ENCODE measurements at regions not wholly inside any gene's neighbourhood (a gene's known extent, or its start where the extent isn't known, plus 50 kb on each side); places are given as distances from the start of the nearest gene placed in this dataset.

DNA sequence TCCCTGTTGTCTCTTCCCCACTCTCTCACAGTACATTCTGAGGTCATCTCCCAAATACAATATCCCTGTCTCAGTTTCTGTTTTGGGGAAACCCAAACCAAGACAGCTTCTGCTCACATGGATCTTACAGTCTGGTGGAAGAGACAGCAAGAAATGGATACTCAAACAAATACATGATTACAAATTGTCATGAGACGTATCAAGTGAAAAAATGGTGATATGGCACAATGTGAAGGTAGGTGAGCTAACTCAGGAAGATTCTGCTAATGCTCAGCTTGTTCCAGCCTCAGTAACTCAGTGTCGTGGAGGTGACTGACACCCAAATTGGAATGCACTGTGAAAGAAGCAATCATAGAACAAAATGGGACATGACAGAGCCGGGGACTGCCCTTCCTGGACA, 68.3 kb downstream of the CHST1 start:
- intact Hi-C loops (cut with DNase I; ENCODE audit: low total_unique reads), result no loop called here
- no peak for DNase-seq
- Histone ChIP-seq H3K27ac (no peak overlapping the region), H3K27me3 (peaks cover 0 to 61% (median 0%) of the 10 kb centered on the region in 3 donors), H3K4me3 (no peak overlapping the region), H3K9me3 (peaks cover 0 to 8% (median 4%) of the 10 kb centered on the region in 4 donors), H3K4me1 (no peaks in the 10 kb centered on the region), H3K36me3 (no peaks in the 10 kb centered on the region)
- TF ChIP-seq, protein P1, sequence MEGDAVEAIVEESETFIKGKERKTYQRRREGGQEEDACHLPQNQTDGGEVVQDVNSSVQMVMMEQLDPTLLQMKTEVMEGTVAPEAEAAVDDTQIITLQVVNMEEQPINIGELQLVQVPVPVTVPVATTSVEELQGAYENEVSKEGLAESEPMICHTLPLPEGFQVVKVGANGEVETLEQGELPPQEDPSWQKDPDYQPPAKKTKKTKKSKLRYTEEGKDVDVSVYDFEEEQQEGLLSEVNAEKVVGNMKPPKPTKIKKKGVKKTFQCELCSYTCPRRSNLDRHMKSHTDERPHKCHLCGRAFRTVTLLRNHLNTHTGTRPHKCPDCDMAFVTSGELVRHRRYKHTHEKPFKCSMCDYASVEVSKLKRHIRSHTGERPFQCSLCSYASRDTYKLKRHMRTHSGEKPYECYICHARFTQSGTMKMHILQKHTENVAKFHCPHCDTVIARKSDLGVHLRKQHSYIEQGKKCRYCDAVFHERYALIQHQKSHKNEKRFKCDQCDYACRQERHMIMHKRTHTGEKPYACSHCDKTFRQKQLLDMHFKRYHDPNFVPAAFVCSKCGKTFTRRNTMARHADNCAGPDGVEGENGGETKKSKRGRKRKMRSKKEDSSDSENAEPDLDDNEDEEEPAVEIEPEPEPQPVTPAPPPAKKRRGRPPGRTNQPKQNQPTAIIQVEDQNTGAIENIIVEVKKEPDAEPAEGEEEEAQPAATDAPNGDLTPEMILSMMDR (IDR thresholded peaks at IDR 0.05), result no peak
- TF ChIP-seq EP300 (IDR thresholded peaks at IDR 0.05) (no peak), POLR2AphosphoS5 (IDR thresholded peaks at IDR 0.05) (no peak), POLR2A (IDR thresholded peaks at IDR 0.05) (no peak)
- 66 to 81% (median 71%) methylated on average over 3 of the region's 3 CpGs for WGBS, 5 donors

DNA sequence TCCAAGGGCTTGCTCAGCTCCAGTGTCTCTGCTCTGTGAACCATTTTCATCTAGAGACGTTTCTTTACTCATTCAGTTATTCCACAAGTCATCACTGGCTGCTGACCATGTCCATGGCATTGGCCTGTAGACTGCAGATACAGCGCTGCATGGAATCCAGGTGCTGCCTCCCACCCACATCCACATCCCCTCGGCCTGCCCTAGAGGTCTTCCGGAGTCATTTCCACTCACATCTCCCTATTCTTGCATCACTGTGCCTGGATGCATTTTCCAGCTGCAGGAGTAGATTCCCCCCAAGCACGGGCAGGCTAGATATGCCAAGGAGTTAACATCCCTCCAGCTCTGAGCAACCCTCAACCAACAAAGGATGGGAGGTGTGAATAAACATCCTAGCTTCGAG, 68.9 kb downstream of the CHST1 start:
- TF ChIP-seq POLR2AphosphoS5 (IDR thresholded peaks at IDR 0.05), result no peak
- no peak for TF ChIP-seq EP300 (IDR thresholded peaks at IDR 0.05)
- TF ChIP-seq POLR2A (IDR thresholded peaks at IDR 0.05), result no peak
- TF ChIP-seq, protein P1 (IDR thresholded peaks at IDR 0.05), result no peak
- intact Hi-C loops (cut with DNase I; ENCODE audit: low total_unique reads), result no loop called here
- Histone ChIP-seq H3K27ac (no peak overlapping the region), H3K36me3 (no peaks in the 10 kb centered on the region), H3K9me3 (peaks cover 0 to 8% (median 4%) of the 10 kb centered on the region in 4 donors), H3K4me1 (no peaks in the 10 kb centered on the region), H3K4me3 (no peak overlapping the region), H3K27me3 (peaks cover 0 to 61% (median 0%) of the 10 kb centered on the region in 3 donors)
- DNase-seq, result no peak
- 57 to 68% (median 65%) methylated on average over 6 of the region's 6 CpGs for WGBS, 5 donors

DNA sequence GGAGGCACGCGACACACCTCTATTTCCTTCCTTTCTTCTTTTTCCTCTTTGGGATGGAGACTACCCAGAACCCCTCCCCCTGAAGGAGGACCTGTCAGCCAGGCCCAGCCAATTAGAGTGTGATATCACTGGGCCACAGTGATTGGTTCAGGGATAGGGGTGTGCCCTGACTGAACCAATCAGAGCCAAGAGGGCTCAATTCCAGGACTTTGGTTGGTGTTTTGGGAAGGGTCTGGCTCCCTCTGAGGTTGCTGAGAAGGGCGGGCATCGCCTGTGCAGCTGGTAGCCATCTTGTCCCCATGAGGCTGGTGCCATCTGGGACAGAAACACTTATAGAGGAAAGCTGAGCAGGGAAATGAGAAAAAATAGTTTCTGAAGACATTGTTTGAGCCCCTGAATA, 71.4 kb downstream of the CHST1 start:
- H3K9me3 ChIP-seq, result no peaks in the 10 kb centered on the region
- no peak overlapping the region for H3K4me3 ChIP-seq
- TF ChIP-seq POLR2A (IDR thresholded peaks at IDR 0.05) (no peak), EP300 (IDR thresholded peaks at IDR 0.05) (no peak), POLR2AphosphoS5 (IDR thresholded peaks at IDR 0.05) (no peak)
- TF ChIP-seq, protein P1 (IDR thresholded peaks at IDR 0.05), result no peak
- H3K4me1 ChIP-seq, result no peaks in the 10 kb centered on the region
- DNase-seq, result no peak
- peaks cover 0 to 51% (median 0%) of the 10 kb centered on the region in 3 donors for H3K27me3 ChIP-seq
- intact Hi-C loops (cut with DNase I; ENCODE audit: low total_unique reads), result no loop called here
- H3K36me3 ChIP-seq, result no peaks in the 10 kb centered on the region
- WGBS, 5 donors, result 72 to 93% (median 91%) methylated on average over 4 of the region's 4 CpGs
- H3K27ac ChIP-seq, result no peak overlapping the region

DNA sequence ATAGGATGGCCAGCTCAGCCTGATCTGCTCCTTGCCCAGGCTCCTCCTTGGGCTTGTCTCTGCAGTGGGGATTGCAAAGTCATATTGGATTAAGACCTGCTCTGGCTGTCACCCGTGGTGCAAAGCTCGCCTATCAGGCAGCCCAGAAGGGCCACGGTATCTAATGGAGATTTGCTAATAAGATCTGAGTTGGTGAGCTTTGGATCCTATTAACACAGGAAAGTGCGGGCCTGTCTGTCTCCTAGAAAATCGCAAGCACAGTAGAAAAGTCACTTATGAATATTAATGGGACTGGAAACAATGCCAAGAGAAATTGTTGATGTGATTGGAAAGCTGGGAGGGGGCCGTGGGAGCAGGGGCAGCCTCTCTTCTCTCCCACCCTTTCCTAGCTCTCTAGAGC, 72.8 kb downstream of the CHST1 start:
- intact Hi-C loops (cut with DNase I; ENCODE audit: low total_unique reads), result no loop called here
- Histone ChIP-seq H3K27me3 (peaks cover 0 to 38% (median 0%) of the 10 kb centered on the region in 3 donors), H3K4me3 (no peak overlapping the region), H3K9me3 (no peaks in the 10 kb centered on the region), H3K36me3 (no peaks in the 10 kb centered on the region), H3K4me1 (no peaks in the 10 kb centered on the region), H3K27ac (no peak overlapping the region)
- TF ChIP-seq POLR2AphosphoS5 (IDR thresholded peaks at IDR 0.05) (no peak), EP300 (IDR thresholded peaks at IDR 0.05) (no peak), POLR2A (IDR thresholded peaks at IDR 0.05) (no peak)
- TF ChIP-seq, protein P1 (IDR thresholded peaks at IDR 0.05), result no peak
- no peak for DNase-seq
- 43 to 57% (median 55%) methylated on average over 6 of the region's 6 CpGs for WGBS, 5 donors

Data from stomach (tissue), 8 donors.